Mononuclear cell (primary cell): ENCODE measurements at regions not wholly inside any gene's neighbourhood (a gene's known extent, or its start where the extent isn't known, plus 50 kb on each side); places are given as distances from the start of the nearest gene placed in this dataset.

ENCODE experiments used
- H3K27me3 ChIP-seq: 2 replicates; pipeline ENCODE4 v1.6.0; 2011; ENCODE audit warnings: low read length, control low read depth; ENCODE audit not compliant: insufficient read depth
- H3K4me1 ChIP-seq: 2 replicates; pipeline ENCODE4 v1.5.1; 2011; ENCODE audit warnings: mild to moderate bottlenecking, low read length, control low read depth; ENCODE audit not compliant: insufficient read depth
- H3K4me3 ChIP-seq: 2 replicates; pipeline ENCODE4 v1.5.1; 2011; ENCODE audit warnings: mild to moderate bottlenecking, low read length, moderate library complexity
- H3K9me3 ChIP-seq: 2 replicates; pipeline ENCODE4 v1.5.1; 2011; ENCODE audit warnings: low read depth, mild to moderate bottlenecking, control low read depth, low read length

DNA sequence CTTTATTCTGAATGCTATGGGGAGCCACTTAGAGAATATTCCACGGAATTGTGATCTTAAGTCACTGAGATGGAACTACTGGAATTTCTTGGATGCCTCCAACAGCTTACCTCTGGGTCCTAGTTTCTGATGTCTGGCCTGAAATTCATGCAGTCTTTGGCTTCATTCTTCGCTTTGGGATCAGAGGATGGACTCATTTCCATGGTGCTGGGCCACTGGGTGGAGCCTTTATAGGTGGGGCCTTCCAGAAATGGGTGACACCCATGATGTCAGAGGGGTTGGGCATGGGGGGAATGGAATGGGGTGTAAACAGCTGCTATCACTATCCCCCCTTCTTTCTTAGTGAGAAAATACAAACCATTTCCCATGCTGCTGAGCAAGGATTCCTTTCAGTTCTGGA lies 73.7 kb upstream of the FGGY start:
- H3K9me3 ChIP-seq, result no peaks in the 10 kb centered on the region
- H3K4me3 ChIP-seq, result no peak overlapping the region
- H3K27me3 ChIP-seq, result no peaks in the 10 kb centered on the region
- peaks cover 9% of the 10 kb centered on the region for H3K4me1 ChIP-seq

DNA sequence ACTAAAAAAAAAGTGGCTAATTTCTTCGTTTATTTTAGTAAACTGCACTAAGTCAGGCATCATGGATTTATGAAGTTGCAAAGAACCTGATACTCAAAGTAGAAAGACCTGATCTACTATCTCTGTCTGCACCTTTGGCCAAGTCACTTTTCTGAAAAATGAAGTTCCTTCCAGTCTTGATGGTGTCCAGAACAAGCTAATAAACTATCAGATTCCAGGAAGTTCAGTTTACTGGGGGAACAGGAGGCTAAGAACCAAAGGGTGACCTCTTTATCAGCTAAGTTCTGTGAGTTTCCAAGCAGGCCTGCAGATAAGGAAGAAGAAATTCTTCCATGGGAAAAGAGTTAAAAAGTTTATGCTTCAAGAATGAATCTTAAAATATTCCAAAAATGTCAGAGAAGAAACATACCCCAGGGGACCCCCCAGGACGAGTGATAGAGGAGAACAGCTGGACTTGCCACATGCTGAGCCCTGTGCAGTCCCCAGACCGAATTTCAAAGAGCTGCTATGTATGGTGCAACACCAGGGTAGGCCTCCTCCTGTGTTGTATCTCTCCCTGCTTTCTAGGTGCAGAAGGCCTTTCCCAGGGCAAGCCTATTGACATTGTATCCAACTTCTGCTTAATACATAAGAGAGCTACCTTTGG lies 72.8 kb upstream of the FGGY start:
- H3K4me3 ChIP-seq, result no peak overlapping the region

DNA sequence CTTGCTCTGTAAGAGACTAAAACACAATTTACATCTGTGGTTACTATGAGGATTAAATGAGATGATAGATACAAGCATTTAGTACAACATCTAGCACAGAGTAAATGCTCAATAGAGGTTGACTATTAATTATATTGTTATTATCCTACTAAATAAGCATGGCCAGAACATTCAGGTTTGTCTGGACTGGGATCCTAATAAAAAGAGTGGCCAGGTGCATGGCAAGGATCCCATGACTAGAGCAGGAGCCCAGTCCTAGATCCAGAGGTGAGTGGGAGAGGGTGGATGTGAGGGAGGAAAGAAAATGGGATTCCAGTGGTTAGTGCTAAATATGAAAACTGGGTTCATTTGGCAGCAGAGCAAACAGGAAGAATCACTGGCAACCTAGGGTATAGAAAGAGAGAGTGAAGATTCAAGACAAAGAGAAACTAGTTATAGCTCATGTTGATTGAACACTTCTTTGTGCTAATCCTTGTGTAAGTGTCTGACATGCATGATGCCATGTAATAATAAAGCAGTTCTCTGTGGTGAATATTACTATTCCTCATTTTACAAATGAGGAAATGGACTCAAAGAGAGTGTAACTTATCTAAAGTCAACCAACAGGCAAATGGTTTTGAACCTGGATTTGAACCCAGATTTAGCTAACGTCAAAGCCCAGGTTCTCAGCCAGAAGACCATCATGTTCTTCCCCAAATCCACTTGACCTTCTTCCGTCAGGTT lies 71.1 kb upstream of the FGGY start:
- Histone ChIP-seq H3K9me3 (no peaks in the 10 kb centered on the region), H3K4me3 (no peak overlapping the region), H3K27me3 (no peaks in the 10 kb centered on the region), H3K4me1 (peaks cover 16% of the 10 kb centered on the region)

More for the DNA sequence above, 72.8 kb upstream of the FGGY start:
- no peaks in the 10 kb centered on the region for H3K27me3 ChIP-seq
- peaks cover 14% of the 10 kb centered on the region for H3K4me1 ChIP-seq
- no peaks in the 10 kb centered on the region for H3K9me3 ChIP-seq

DNA sequence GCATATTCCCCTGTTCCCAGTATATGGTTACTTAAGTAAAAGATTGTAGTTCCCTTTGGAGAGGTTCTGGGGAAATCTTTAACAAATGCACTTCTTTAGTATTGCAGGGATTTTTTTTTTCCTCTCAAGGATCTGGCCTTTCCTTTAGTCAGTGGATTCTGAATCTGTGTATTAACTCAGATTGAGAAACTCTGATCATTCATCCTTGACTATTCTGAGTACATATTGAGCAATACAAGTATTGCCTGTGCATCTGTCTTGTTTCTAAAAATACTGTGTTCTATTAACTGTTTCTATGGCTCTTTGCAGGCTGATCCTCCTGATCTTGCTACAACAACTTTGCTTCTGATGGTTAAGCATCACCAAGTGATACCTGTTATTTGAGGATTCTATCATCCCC lies 67.8 kb upstream of the FGGY start:
- Histone ChIP-seq H3K4me3 (no peak overlapping the region), H3K27me3 (no peaks in the 10 kb centered on the region), H3K9me3 (no peaks in the 10 kb centered on the region), H3K4me1 (peaks cover 14% of the 10 kb centered on the region)

DNA sequence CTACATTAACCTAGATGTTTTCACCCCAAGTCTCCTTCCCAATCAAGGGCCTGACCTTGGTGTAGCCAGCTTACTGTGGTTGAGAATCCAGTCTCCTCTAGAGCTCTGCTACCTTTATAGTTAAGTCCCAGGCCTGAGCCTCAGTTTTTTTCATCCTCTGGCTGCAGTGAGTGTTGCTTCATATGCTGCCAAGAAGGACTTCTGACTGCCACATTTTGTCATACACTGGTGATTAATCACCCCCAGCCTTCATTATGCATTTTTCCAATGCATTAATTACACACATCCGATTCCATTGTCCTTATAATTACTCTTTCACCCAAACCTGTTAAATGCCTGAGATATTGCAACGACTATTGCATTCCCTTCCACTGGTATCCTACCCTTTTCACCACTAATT lies 66.3 kb upstream of the FGGY start:
- Histone ChIP-seq H3K4me1 (peaks cover 14% of the 10 kb centered on the region), H3K9me3 (no peaks in the 10 kb centered on the region), H3K4me3 (no peak overlapping the region), H3K27me3 (no peaks in the 10 kb centered on the region)

DNA sequence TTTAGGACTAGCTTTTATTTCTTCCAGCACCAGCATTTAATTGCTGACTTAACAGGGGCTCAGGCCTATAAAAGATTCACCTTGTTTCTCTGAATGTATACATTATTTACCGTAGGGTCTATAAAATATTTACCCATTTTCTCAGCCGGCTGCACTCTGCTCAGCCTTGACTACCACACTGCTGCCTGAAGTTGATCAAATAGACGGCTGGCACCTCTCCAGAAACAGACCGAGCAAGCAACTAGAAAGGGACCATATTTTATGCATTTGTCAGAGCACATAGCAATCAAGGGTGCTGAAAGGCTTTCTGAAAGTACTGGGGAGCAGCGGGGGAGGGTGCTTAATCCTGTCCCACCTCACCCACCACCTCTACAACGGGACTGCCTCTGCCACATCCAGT lies 64.7 kb upstream of the FGGY start:
- Histone ChIP-seq H3K9me3 (no peaks in the 10 kb centered on the region), H3K27me3 (no peaks in the 10 kb centered on the region), H3K4me3 (no peak overlapping the region), H3K4me1 (peaks cover 14% of the 10 kb centered on the region)

DNA sequence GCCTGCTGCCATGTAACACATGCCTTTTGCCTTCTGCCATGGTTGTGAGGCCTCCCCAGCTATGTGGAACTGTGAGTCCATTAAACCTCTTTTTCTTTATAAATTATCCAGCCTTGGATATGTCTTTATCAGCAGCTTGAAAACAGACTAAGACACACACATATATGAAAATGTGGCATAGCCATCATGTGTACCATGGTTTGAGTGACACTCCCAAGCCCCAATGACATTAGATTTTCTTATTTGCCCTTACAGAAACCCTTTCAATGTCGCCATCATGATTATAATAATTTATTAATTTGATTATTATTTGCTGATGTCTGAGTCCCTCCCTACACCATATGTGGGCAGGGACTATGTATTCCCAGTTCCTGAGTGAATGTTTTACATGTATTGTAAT lies 63.5 kb upstream of the FGGY start:
- H3K4me3 ChIP-seq, result no peak overlapping the region
- H3K9me3 ChIP-seq, result no peaks in the 10 kb centered on the region
- H3K4me1 ChIP-seq, result peaks cover 14% of the 10 kb centered on the region
- H3K27me3 ChIP-seq, result no peaks in the 10 kb centered on the region

DNA sequence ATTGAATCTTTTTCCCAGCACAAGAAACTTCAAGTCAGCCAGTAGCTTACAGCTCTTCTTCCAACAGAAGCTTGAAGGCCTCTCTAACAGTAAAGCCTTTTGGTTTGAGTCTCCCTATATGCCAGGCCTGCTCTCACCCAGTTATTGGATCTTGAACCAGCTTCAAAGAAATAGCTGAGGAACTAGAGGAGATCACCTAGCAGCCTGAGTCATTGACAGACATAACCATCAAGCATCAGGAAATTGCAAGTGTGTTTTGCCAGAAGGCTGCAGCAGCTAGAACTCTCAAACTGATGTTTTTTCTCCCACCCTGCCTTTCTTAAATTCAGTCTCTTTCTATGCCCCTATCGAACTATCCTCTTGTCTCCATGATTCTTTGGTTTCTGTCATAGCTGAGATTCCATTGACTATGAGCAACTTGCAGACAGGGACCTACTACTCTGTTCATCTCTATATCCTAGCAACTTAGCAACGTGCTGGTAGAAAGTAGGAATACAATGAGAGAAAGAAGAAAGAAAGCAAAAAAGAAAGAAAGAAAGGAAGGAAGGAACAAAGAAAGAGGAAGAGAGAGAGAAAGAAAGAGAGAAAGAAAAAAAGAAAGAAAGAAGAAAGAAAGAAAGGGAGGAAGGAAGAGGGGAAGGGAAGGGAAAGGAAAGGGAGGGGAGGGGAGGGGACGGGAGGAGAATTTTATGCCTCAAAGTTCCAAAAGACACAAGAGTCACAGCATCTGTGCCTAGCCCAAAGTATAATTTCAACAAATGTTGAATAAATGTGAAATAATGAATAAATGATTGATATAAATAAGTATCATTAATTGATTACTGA lies 60.0 kb upstream of the FGGY start:
- no peaks in the 10 kb centered on the region for H3K27me3 ChIP-seq
- no peaks in the 10 kb centered on the region for H3K4me1 ChIP-seq
- H3K9me3 ChIP-seq, result no peaks in the 10 kb centered on the region
- no peak overlapping the region for H3K4me3 ChIP-seq

DNA sequence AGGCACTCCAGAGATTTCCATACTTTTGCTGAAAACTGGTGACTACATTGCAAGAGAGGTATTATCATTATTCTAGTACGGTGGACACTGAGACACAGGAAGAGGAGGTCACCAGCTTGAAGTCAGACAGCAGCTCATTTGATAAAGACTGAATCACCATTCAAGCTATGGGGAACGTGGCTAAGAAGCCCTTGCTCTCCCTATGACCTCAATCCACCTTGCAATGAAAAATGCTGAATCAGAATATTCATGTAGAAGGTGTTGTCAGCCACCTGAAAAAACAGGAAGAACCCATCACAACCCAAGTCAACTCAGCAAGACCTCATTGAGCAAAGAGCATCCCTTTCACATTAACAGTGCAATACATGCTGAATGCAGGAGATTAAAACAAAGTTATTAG lies 59.0 kb upstream of the FGGY start:
- no peak overlapping the region for H3K4me3 ChIP-seq
- no peaks in the 10 kb centered on the region for H3K4me1 ChIP-seq
- no peaks in the 10 kb centered on the region for H3K9me3 ChIP-seq
- H3K27me3 ChIP-seq, result no peaks in the 10 kb centered on the region

DNA sequence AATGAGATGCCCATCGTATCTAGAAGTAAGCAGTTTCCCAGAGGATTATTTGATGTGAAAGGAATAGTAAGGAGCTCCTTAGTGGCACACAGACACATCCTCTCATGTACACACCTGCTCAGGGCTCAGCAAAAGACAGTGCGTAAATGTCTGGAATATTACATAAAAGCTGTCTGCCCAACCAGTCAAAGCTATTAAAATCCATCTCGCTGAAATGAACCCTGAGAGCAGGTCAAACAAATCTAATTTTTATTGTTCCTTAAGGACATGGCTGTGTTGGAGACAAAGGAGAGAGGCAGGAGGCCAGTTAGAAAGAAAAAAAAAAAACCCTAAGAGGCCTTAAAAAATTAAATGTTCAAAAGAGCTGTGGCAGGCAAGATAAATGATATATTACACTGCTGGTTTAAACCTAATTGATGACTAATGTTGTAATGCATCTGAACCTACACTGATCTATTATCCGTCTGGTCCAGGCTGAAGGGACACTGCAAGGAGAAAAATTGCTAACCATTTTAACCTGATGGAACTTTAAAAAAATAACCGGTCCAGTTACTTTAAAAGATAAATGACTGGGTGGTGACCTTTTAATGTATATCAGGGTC lies 58.5 kb upstream of the FGGY start:
- no peaks in the 10 kb centered on the region for H3K27me3 ChIP-seq
- H3K4me1 ChIP-seq, result no peaks in the 10 kb centered on the region
- no peak overlapping the region for H3K4me3 ChIP-seq
- H3K9me3 ChIP-seq, result no peaks in the 10 kb centered on the region

DNA sequence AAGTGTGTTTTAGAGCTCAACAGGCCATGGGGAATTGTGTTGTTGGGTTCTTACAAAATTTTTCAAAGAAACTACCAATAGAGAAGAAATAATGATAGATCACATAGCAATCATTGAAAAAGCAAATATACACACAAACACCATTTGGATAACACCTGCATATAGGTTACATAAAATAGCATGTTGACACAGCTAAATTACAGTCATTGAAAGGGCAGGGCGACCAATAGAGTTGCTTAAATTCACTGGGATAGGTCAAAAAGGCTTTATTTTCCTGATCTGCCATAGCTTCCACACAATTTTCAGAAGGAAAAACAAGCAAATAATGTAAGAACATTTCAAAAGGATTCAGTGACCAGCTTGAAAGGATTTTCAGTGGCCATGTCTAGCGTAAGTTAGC lies 57.9 kb upstream of the FGGY start:
- Histone ChIP-seq H3K9me3 (no peaks in the 10 kb centered on the region), H3K4me1 (no peaks in the 10 kb centered on the region), H3K4me3 (no peak overlapping the region), H3K27me3 (no peaks in the 10 kb centered on the region)

DNA sequence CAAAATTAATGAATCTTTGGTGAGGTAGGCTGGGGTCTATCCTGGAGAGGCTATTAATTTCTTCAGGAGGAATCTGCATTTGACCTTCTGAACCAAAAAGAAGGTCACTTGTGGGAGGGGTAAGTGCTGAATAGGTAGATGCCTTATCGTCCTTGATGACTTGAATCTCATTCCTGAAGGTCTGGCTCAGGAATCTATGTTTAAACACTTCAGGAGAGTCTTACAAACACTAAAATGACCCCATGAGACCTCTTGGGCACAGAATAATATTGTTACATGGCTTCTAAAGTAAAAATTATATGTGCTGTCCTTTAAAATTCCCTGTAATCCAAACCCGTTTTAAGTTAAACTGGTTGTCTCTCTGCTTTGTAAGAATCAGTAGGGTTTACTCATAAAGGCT lies 55.0 kb upstream of the FGGY start:
- no peak overlapping the region for H3K4me3 ChIP-seq
- no peaks in the 10 kb centered on the region for H3K9me3 ChIP-seq
- H3K27me3 ChIP-seq, result no peaks in the 10 kb centered on the region
- no peaks in the 10 kb centered on the region for H3K4me1 ChIP-seq

DNA sequence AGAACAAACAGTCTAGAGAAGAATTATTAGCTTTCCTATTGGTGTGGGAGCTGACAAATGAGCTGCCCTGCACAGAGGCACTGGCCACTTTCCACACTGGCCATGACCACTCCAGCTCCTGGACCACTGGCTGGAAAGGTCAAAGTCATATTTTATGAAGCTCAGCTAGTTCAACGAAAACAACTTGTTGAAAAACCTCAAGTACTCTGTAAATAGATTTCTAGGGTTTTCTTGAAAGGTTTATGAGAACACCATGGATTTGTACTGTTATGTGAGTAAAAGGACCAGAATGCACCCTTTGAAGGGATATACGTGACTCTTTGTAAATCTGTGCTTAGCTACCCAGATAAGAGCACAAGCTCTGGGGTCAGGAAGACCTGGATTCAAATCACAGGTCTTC lies 54.5 kb upstream of the FGGY start:
- Histone ChIP-seq H3K9me3 (no peaks in the 10 kb centered on the region), H3K4me1 (no peaks in the 10 kb centered on the region), H3K4me3 (no peak overlapping the region), H3K27me3 (no peaks in the 10 kb centered on the region)

DNA sequence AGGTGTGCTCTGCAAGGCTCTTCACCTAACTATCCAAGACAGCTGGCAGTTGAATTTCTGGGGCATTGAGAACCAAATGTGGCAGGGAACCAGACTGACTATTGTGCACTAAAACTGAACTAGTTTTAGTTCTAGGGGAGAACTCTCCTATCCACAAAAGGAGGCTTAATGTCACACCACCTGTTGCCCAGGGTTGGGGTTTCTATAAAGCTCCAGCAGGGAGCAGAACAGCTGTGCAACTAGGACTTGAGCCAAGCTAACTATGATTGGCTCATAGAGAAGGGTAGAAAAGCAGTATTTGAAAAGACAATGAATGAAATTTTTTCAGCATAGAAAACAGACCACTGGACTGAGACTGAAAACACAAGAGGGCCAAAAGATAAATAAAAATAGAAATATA lies 53.3 kb upstream of the FGGY start:
- H3K4me3 ChIP-seq, result no peak overlapping the region
- no peaks in the 10 kb centered on the region for H3K4me1 ChIP-seq
- no peaks in the 10 kb centered on the region for H3K9me3 ChIP-seq
- H3K27me3 ChIP-seq, result no peaks in the 10 kb centered on the region

DNA sequence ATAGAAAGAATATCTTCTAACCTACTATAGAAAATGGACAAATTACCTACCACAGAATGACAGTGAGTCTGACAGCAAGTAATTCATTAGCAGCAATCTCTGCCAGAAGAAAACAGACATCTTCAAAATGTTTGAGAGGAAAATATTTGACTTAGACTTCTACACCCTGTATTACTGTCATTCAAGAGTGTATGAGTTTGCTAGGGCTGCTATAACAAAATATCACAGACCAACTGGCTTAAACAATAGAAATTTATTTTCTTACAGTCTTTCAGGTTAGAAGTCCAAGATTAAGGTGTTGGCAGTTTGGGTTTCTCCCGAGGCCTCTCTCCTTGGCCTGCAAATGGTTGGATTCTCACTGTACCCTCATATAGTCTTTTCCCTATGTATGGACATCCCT lies 52.9 kb upstream of the FGGY start:
- no peaks in the 10 kb centered on the region for H3K27me3 ChIP-seq
- no peaks in the 10 kb centered on the region for H3K4me1 ChIP-seq
- no peaks in the 10 kb centered on the region for H3K9me3 ChIP-seq
- no peak overlapping the region for H3K4me3 ChIP-seq
